Right atrium auricular region (tissue), 2 donors: ENCODE measurements at regions not wholly inside any gene's neighbourhood (a gene's known extent, or its start where the extent isn't known, plus 50 kb on each side); places are given as distances from the start of the nearest gene placed in this dataset.

Experiments used
- DNase-seq: peaks from one replicate; pipeline ENCODE4 v3.0.0-alpha.2; 2019; ENCODE audit warnings: low spot score
- H3K27ac ChIP-seq, 2 donors: fragments of 200-600 bp; sonication (generic); 1 replicate in 1 of 2; 2 replicates in 1 of 2; pipeline ENCODE4 v1.5.1; 2016 to 2019
- H3K27me3 ChIP-seq, 2 donors: fragments of 200-600 bp; sonication (generic); one replicate each; pipeline versions ENCODE4 v1.5.1 to v1.6.0; 2017 to 2019
- H3K36me3 ChIP-seq: fragments of 200-600 bp; sonication (generic); one replicate; pipeline ENCODE4 v1.5.1; 2016
- H3K4me1 ChIP-seq, 2 donors: fragments of 200-600 bp; sonication (generic); one replicate each; pipeline versions ENCODE4 v1.5.1 to v1.6.0; 2017 to 2019
- H3K4me3 ChIP-seq, 2 donors: fragments of 200-600 bp; sonication (generic); 1 replicate in 1 of 2; 2 replicates in 1 of 2; pipeline ENCODE4 v1.5.1; 2017 to 2019; ENCODE audit warnings: mild to moderate bottlenecking in 1 of 2, moderate library complexity in 1 of 2
- H3K9me3 ChIP-seq, 2 donors: fragments of 200-600 bp; sonication (generic); one replicate each; pipeline ENCODE4 v1.5.1; 2019
- TF ChIP-seq, protein P1 (sequence below), 2 donors: fragments of 200-600 bp; sonication (generic); IDR thresholded peaks; one replicate each; pipeline ENCODE4 v1.5.1; 2019; ENCODE audit warnings: antibody characterized with exemption in 2 of 2

DNA sequence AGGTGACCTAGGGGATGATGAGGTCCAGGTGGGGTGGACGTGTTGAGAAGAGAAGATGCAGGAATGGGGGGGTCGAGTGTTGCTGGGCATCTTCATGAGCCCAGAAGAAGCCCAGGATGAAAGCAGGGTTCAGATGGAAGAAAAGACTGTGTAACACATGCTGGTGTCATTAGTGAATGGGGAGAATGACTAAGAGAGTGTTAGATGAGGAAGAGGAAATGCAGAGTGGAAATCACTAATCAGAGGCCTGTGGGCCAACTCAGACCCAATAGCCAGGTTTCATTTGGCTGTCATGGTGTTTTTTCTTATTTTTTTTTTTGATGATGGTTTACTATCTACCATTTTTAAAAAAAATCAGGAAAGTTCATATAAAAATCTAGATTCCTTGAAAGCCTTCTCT lies 180.8 kb upstream of the CAMK1G start:
- TF ChIP-seq, protein P1, sequence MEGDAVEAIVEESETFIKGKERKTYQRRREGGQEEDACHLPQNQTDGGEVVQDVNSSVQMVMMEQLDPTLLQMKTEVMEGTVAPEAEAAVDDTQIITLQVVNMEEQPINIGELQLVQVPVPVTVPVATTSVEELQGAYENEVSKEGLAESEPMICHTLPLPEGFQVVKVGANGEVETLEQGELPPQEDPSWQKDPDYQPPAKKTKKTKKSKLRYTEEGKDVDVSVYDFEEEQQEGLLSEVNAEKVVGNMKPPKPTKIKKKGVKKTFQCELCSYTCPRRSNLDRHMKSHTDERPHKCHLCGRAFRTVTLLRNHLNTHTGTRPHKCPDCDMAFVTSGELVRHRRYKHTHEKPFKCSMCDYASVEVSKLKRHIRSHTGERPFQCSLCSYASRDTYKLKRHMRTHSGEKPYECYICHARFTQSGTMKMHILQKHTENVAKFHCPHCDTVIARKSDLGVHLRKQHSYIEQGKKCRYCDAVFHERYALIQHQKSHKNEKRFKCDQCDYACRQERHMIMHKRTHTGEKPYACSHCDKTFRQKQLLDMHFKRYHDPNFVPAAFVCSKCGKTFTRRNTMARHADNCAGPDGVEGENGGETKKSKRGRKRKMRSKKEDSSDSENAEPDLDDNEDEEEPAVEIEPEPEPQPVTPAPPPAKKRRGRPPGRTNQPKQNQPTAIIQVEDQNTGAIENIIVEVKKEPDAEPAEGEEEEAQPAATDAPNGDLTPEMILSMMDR (IDR thresholded peaks at IDR 0.05): no peak
- H3K27me3 ChIP-seq: no peaks in the 10 kb centered on the region

DNA sequence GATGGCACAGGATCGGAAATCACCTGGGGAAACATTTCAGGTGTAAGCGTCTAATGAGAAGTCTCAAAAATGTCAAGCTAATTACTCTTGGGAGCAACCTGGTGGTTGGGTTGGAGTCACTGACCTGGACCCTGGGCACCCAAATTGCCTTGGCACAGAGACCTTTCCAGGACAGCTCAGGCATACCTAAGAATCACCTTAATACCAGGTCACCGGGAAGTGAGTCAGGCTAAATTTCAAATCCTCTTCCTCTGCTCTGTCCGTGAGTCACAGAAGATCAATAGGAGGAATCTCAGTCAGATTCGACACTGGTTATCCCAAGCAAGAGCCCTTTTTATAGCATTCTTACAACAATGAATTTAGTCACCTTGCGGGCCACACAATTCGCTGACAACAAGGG lies 179.6 kb upstream of the CAMK1G start:
- no peaks in the 10 kb centered on the region for H3K36me3 ChIP-seq
- DNase-seq: peak; percentile 2
- no peaks in the 10 kb centered on the region for H3K4me1 ChIP-seq
- no peak overlapping the region for H3K27ac ChIP-seq
- H3K4me3 ChIP-seq: no peak overlapping the region
- H3K9me3 ChIP-seq: no peaks in the 10 kb centered on the region
- TF ChIP-seq, protein P1 (IDR thresholded peaks at IDR 0.05): no peak
- no peaks in the 10 kb centered on the region for H3K27me3 ChIP-seq

More for the DNA sequence above, 180.8 kb upstream of the CAMK1G start:
- no peak overlapping the region for H3K27ac ChIP-seq
- H3K4me3 ChIP-seq: no peak overlapping the region
- H3K4me1 ChIP-seq: no peaks in the 10 kb centered on the region
- no peaks in the 10 kb centered on the region for H3K9me3 ChIP-seq
- peak; percentile 11 for DNase-seq
- H3K36me3 ChIP-seq: no peaks in the 10 kb centered on the region

DNA sequence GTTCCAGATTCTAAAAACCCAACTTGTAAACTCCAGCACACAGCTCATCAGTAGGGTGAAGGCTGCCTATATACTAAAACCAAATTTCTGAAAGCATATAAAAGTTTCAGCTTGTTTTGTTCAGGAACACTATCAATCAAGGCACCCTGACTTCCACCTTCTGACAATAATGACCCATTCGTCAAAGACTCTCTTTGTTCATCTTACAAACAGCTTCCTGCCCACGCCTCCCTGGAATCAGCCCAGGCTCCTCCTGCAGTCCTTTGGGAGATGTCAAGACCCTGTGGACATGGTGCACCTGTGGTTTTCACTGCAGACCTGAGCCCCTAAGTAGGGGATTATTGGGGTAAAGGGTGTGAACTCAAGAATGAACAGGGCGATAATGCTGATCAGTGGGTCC lies 178.9 kb upstream of the CAMK1G start:
- Histone ChIP-seq H3K4me1 (no peaks in the 10 kb centered on the region), H3K36me3 (no peaks in the 10 kb centered on the region), H3K4me3 (no peak overlapping the region), H3K27me3 (no peaks in the 10 kb centered on the region), H3K27ac (no peak overlapping the region), H3K9me3 (no peaks in the 10 kb centered on the region)
- TF ChIP-seq, protein P1 (IDR thresholded peaks at IDR 0.05): no peak
- peak; percentile 48 for DNase-seq

DNA sequence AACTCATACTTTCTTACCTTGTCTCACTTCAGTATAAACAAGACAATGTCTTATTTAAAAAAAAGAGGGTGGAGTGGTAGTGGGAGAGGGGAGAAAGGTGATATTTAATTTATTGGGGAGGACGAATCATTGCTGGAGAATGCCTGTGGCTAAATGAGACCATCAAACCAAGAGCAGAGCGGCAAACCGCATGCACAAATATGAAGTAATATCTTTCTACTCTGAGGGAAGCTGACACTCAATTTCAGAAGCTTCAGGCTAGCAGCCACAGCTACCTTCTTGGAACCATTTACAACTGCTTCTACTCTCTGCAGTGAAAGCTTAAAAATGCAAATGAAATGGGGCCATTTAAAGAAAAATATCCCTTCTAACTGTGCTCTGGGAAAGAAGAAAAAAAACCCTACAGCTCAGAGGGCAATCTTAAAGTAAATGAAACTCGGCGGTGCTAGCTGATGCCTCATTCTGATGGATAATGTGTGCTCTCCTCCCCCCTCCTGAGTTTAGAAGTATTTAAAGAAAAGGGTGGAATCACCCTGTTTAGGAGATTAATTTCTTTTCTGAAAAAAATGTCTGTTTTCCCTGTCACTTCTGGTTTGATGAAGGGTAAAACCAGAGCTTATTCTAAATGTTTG lies 178.2 kb upstream of the CAMK1G start:
- no peak overlapping the region for H3K27ac ChIP-seq
- H3K4me1 ChIP-seq: no peaks in the 10 kb centered on the region
- DNase-seq: peak; percentile 50
- H3K4me3 ChIP-seq: no peak overlapping the region
- TF ChIP-seq, protein P1 (IDR thresholded peaks at IDR 0.05): no peak
- no peaks in the 10 kb centered on the region for H3K36me3 ChIP-seq
- H3K27me3 ChIP-seq: no peaks in the 10 kb centered on the region
- H3K9me3 ChIP-seq: no peaks in the 10 kb centered on the region

DNA sequence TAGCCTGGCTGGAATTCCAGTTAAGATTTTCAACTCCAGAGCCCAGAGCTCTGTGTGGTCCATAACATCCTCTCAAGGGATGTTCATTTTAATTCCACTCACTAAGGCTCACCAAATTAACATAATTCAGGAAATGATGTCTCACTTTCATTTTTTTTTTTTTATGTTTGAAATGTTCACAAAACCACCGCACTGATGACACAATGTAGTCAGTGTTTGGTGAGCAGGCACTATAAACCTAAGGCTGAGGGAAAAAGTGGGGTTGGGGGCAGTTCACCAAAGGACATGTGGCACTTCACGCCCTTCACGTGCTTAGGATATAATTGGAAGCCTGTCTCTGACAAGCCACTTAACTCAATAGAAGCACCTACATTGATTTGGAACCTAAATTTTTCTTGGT lies 177.3 kb upstream of the CAMK1G start:
- H3K36me3 ChIP-seq: no peaks in the 10 kb centered on the region
- H3K4me1 ChIP-seq: no peaks in the 10 kb centered on the region
- TF ChIP-seq, protein P1 (IDR thresholded peaks at IDR 0.05): no peak
- H3K27ac ChIP-seq: no peak overlapping the region
- no peaks in the 10 kb centered on the region for H3K27me3 ChIP-seq
- no peaks in the 10 kb centered on the region for H3K9me3 ChIP-seq
- DNase-seq: no peak
- H3K4me3 ChIP-seq: no peak overlapping the region

DNA sequence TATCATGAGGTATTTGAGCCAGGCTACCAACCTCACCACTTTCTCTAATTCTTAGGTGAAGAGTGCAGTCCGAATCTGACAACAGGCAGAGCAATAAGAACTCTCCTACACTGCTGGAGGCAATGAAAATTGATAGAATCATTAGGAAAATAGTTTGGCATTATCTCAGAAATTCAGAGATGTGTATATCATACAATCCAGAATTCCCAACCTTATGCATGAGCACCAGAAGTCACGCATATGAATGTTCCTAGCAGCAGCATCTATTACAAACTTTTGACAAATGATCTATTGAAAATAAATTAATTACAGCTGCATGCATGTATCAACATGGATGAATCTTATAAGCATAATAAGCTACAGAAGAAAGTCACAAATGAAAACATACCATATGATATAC lies 176.9 kb upstream of the CAMK1G start:
- TF ChIP-seq, protein P1 (IDR thresholded peaks at IDR 0.05): no peak
- no peaks in the 10 kb centered on the region for H3K9me3 ChIP-seq
- H3K27me3 ChIP-seq: no peaks in the 10 kb centered on the region
- DNase-seq: no peak
- no peak overlapping the region for H3K4me3 ChIP-seq
- H3K36me3 ChIP-seq: no peaks in the 10 kb centered on the region
- no peak overlapping the region for H3K27ac ChIP-seq
- no peaks in the 10 kb centered on the region for H3K4me1 ChIP-seq
